ENCODE measurements at regions not wholly inside any gene's neighbourhood (a gene's known extent, or its start where the extent isn't known, plus 50 kb on each side); places are given as distances from the start of the nearest gene placed in this dataset.

DNA sequence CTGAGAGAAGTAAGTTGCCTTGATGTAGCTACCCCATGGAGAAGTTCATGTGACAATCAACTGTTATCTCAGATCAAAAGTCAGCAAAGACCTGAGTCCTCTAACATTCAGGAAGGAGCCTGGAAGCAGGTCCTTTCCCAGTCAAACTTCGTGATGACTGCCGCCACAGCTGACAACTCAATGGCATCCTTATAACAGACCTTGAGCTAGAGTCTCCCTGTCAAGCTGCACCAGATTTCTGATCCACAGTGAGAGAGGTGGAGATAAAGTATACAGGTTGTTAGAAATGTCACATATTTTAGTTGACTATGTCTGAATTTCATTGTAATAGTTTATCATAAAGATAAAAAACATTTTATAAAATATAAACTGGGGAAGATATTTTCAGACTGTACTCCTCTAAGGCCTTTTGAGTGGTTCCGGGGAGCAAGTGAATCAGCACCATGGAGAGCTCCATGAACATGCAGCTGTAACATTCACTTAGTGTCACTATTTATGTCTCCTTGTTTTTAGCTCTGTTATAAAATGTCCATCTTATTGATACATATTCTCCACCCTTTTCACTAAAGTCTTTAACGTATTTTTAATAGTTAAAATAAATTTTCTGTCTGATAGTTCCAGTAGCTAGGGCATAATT is 1653.5 kb upstream of the AGA start:
- TF ChIP-seq POLR2A (IDR thresholded peaks at IDR 0.05): no peak
- TF ChIP-seq, protein P1, sequence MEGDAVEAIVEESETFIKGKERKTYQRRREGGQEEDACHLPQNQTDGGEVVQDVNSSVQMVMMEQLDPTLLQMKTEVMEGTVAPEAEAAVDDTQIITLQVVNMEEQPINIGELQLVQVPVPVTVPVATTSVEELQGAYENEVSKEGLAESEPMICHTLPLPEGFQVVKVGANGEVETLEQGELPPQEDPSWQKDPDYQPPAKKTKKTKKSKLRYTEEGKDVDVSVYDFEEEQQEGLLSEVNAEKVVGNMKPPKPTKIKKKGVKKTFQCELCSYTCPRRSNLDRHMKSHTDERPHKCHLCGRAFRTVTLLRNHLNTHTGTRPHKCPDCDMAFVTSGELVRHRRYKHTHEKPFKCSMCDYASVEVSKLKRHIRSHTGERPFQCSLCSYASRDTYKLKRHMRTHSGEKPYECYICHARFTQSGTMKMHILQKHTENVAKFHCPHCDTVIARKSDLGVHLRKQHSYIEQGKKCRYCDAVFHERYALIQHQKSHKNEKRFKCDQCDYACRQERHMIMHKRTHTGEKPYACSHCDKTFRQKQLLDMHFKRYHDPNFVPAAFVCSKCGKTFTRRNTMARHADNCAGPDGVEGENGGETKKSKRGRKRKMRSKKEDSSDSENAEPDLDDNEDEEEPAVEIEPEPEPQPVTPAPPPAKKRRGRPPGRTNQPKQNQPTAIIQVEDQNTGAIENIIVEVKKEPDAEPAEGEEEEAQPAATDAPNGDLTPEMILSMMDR (IDR thresholded peaks at IDR 0.05): no peak
